ENCODE measurements at regions not wholly inside any gene's neighbourhood (a gene's known extent, or its start where the extent isn't known, plus 50 kb on each side); places are given as distances from the start of the nearest gene placed in this dataset.
"Not testable (repeated sequence)": the region's sequence is repeated elsewhere in the genome, so short reads cannot be mapped to it uniquely, and the experiment has no call there.

DNA sequence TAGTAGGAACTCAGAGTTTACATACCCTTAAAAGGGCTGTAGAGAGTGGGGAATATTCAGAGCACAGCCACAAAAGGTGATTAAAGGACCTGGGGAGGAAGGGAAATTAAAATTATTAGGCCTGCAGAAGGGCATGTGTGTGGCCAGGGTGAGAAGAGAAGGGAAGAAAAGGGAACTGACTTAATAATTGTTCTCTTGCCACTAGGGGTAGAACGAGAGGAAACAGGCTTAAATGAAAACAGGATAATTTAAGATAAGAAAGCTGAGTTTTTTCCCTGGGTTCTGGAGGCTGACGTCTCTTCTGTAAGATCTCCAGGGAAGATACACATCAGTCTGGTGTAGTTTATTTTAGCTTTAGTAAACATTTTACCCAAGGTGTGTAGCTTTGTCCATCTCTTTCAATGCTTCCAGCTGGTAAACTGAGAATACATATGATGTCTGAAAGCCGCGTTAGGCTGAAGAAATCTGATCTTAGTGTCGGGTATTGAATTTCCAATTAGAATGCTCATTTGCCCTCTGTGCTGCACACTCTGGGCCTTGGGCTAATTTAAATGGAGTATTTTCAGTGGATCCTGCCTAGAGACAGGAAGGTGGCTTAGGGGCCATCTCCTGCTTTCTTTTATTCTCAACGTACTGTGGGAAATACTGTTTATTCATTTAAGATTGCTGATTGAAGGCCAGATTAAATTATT, 416.8 kb downstream of the TMEM38B start:
- DNase-seq: no peak

- no peak for DNase-seq
Measured at GRCh38 chr9:106112935-106113334, 418.6 kb downstream of the TMEM38B start.

DNA sequence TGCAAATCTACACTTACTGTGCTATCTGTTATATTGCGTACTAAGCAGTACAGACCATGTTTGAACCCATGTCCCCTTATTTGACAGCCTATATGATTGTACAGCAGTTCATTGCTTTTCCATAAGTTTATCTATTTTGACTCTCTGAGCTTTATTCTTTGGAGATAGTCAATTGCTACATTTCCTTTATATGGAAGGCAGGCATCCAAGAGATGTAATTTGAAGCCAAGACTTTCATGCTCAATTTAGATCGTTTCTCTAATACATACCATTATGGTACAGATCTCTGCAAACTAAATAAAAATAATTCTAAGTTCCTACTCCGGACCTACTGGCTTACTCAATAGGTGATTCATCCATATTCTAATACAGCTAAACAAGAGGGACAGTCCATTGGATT, 424.8 kb downstream of the TMEM38B start:
- DNase-seq: no peak

DNA sequence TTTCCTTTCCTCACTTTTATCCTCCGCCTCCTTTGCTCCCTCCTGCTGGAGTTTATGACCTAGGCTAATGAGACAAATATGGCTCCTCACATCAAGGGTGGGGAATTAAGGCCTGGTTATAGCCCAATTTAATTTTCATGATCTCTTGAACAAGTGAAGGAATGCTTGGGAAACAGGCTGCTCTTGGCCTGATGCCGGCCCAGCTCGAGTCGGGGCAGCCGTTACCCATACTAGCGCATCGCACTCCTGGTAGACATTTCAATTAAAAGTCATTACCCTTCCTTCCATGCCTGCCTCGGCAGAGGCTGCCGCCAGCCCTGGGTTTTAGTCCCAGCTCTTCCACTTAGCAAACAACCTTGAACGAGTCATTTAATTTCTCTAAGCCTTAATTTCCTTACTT, 425.7 kb downstream of the TMEM38B start:
- no peak for DNase-seq

GRCh38 chr9:106127776-106128175, 433.4 kb downstream of the TMEM38B start:
- no peak for DNase-seq

DNA sequence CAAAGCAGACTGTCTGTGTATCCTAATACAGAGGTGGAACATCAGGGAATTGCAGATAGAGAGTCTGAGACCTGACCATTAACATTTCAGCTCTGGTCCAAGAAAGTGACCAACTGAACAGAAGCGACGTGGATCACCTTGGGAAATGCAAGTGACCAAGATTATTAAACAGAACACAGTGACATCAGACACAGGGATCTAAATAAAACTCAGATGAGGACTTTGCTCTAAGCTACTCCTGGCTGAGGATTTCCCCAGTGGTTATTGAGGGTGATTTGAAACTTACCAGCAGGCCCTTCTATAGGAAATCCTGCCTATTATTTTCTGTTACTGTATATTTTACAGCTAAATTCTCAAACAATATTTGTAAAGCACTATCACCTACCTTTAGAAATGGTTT, 436.0 kb downstream of the TMEM38B start:
- no peak for DNase-seq

DNA sequence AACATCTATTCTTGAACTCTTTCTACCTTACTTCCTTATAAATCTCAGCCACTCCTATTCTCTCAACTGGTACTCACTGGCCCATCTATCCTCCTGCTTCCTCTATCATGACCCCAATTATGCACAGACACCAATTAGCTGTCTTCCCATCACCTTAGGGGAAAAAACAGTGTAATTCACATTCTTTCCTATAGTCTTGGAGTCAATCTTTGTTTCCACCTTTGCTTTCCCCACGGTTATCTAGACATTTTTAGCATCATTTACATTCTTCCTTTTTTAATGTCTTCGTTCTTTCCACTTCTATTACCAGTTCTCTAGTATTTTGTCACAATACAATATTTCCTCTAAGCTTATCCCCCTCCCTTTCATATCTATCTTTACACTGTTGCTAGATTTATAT, 449.4 kb downstream of the TMEM38B start:
- no peak for DNase-seq

- DNase-seq: no peak
Measured at GRCh38 chr9:106146066-106146840, 451.9 kb downstream of the TMEM38B start.

GRCh38 chr9:106146886-106147285, 452.5 kb downstream of the TMEM38B start:
- DNase-seq: no peak

GRCh38 chr9:106149956-106150355, 455.6 kb downstream of the TMEM38B start:
- no peak for DNase-seq

- no peak for DNase-seq
Measured at GRCh38 chr9:106156465-106156864, 462.1 kb downstream of the TMEM38B start.

DNA sequence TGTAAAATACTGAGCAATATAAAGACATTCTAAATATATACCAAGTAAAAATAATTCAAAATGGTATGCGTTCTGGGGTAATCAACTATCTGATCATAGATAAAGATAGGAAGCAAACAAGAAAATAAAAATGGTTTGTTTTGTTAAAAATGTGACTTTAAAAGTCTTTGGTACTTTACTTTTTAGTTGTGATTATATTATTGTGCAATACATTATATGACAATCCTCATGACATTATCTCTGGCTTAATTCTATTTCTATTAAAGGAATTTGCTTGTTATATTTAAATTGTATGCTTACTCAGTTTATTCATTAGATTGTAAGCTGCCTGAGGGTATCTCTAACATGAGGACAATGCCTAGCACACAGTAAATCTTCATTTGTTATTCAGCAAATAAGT, 477.9 kb downstream of the TMEM38B start:
- no peak for DNase-seq

DNA sequence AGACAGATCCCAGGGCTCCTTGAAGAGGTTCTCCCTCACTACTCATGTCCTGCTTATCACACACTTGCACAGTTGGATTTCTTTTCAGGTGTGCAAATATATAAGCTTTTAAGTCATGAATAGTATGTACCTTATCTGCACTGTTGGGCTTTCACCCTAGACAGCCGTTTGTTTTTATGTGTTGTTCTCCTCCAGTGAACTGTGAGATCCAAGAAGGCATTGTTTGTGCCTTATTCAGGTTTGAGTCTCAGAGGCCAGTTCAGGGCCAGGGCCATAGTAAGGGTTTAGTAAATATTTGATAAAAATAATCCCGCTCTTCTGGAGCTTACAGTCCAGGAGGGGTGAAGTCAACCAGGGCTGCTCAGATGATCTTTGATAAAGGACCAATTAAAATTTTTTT, 480.0 kb downstream of the TMEM38B start:
- DNase-seq: no peak

GRCh38 chr9:106177216-106177615, 482.9 kb downstream of the TMEM38B start:
- no peak for DNase-seq

DNA sequence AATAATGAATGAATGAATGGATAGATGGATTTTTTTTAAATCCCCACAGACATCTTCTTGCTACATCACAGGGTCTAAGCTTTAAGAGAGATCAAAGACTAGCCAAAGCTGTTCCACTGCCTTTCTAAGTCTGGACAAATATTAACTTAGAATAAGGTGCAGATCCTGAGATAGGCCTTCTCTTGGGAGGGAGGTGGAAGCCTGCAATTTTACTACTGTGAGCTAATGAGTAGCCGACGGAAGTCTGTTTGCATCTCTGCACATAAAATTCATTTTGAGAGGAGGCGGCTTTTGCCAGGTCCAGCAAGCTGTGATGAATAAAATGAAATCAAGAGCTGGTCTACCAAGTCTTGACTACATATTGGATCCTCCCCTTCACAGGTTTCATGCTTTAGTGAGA, 484.9 kb downstream of the TMEM38B start:
- no peak for DNase-seq

DNA sequence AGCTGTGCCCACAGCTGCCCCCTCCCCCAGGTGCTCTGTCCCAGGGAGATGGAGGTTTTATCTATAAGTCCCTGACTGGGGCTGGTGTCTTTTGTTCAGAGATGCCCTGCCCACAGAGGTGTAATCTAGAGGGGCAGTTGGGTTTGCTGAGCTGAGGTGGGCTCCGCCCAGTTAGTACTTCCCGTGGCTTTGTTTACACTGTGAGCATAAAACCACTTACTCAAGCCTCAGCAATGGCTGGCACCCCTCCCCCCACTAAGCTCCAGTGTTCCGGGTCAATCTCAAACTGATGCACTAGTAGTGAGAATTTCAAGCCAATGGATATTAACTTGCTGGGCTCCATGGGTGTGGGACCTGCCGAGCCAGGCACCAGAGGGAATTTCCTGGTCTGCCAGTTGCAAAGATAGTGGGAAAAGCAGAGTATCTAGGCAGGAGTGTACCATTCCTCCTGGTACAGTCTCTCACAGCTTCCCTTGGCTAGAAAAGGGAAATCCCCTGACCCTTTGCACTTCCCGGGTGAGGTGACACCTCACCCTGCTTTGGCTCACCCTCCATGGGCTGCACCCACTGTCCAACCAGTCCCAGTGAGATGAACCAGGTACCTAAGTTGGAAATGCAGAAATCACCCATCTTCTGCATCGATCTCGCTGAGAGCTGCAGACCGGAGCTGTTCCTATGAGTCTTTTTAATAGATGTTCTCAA, 509.6 kb downstream of the TMEM38B start:
- not testable (repeated sequence) for DNase-seq

DNA sequence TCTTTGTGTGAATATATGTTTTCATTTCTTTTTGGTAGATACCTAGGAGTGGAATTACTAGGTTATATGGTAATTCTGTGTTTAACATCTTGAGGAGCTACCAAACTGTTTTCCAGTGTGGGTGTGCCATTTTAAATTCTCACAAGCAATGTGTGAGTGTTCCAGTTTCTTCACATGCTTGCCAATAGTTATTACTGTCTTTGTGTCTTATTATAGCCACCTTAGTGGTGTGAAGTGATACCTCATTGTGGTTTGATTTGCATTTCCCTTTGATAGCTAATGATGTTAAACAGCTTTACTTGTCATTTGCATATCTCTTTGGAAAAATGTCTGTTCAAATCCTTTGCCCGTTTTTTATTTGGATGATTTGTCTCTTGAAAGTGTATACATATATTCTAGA, 513.0 kb downstream of the TMEM38B start:
- DNase-seq: no peak

- DNase-seq: no peak
Measured at GRCh38 chr9:106218427-106218826, 524.1 kb downstream of the TMEM38B start.

DNA sequence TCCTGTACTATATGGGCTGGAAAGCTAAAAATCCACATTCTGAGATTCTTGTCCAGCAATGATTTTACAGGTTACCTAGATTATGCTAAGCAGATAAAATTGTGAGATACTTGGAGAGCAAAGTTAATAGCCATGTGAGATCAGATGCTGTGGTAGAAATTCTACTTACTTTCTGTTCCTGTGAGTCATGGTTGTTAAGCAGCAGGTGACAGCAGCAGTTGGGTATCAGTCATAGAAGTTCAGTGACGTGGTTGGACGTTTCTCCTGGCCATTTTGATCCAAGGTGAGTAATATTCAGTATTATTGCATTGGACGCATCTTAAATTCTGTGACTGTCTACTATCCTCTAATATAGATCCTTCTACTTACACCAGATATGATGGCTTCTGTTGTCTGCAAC, 524.5 kb downstream of the TMEM38B start:
- DNase-seq: no peak

- no peak for DNase-seq
Measured at GRCh38 chr9:106220415-106220814, 526.1 kb downstream of the TMEM38B start.

DNA sequence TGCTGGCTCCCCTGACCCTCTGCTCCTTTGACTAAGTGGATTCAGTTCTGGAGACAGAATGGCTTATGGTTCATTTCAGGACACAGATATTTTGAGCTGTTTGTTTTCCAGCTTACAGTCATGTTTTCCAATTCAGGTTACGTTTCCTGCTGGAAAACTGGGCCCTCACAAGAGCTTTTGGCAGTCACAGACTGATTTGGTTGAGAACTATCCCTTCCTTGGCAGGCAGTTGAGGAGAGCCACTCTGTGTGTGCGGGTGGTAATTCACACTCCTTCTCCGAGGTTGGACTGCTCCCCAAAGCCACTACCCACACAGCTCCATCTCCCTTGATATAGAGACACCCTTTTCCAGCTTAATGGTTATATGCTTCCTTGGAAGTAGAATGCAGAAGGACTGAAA, 534.5 kb downstream of the TMEM38B start:
- DNase-seq: no peak

GRCh38 chr9:106233116-106233515, 538.8 kb downstream of the TMEM38B start:
- no peak for DNase-seq

GRCh38 chr9:106260908-106261307, 566.6 kb downstream of the TMEM38B start:
- not testable (repeated sequence) for DNase-seq

GRCh38 chr9:106277966-106278365, 583.6 kb downstream of the TMEM38B start:
- DNase-seq: no peak

Data from stimulated activated CD4-positive, alpha-beta T cell treated with anti-CD3 and anti-CD28 coated beads, Interleukin-15, amount 100 ng/mL, for 24 hours (primary cell).